ENCODE measurements at regions not wholly inside any gene's neighbourhood (a gene's known extent, or its start where the extent isn't known, plus 50 kb on each side); places are given as distances from the start of the nearest gene placed in this dataset.

- Histone ChIP-seq H3K4me2 (ENCODE audit: low read length) (no peak overlapping the region), H3K9me3 (ENCODE audit: low read length) (no peaks in the 10 kb centered on the region), H3K9me2 (ENCODE audit: insufficient read depth, low read length) (no peaks in the 10 kb centered on the region), H2AFZ (ENCODE audit: low read length) (no peak overlapping the region), H3K4me3 (ENCODE audit: low read depth, low read length, poor library complexity, severe bottlenecking) (no peak overlapping the region), H3K36me3 (ENCODE audit: insufficient read depth, low read length) (no peaks in the 10 kb centered on the region), H3K27ac (ENCODE audit: low read depth, low read length, poor library complexity, severe bottlenecking) (no peak overlapping the region), H4K20me1 (ENCODE audit: insufficient read depth, low read length) (no peaks in the 10 kb centered on the region), H3K4me1 (ENCODE audit: insufficient read depth, low read length, poor library complexity, severe bottlenecking) (no peaks in the 10 kb centered on the region), H3K79me2 (ENCODE audit: insufficient read depth, low read depth, low read length) (no peaks in the 10 kb centered on the region)
- BruUV-seq (replicated peaks): no TSS peak
- ChIA-PET CTCF (ENCODE audit: unreplicated experiment) (no interaction called here), POLR2A (no interaction called here)
- TF ChIP-seq EZH2phosphoT487 (IDR thresholded peaks at IDR 0.05; ENCODE audit: borderline replicate concordance, low read depth, low read length) (no peak), CTCF (conservative IDR thresholded peaks at IDR 0.05; ENCODE audit: low read length) (no peak)
- intact Hi-C loops (cut with micrococcal nuclease; ENCODE audit: unreplicated experiment): no loop called here
- DNase-seq (ENCODE audit: low spot score): no peak
Observed at GRCh38 chr4:102165584-102165983, 179.7 kb downstream of the SLC39A8 start.

- no peak overlapping the region for H2AFZ ChIP-seq (ENCODE audit: low read length)
- TF ChIP-seq EZH2phosphoT487 (IDR thresholded peaks at IDR 0.05; ENCODE audit: borderline replicate concordance, low read depth, low read length) (no peak), CTCF (conservative IDR thresholded peaks at IDR 0.05; ENCODE audit: low read length) (no peak)
- H3K79me2 ChIP-seq (ENCODE audit: insufficient read depth, low read depth, low read length): no peaks in the 10 kb centered on the region
- H3K4me3 ChIP-seq (ENCODE audit: low read depth, low read length, poor library complexity, severe bottlenecking): no peak overlapping the region
- H3K27ac ChIP-seq (ENCODE audit: low read depth, low read length, poor library complexity, severe bottlenecking): no peak overlapping the region
- no peaks in the 10 kb centered on the region for H4K20me1 ChIP-seq (ENCODE audit: insufficient read depth, low read length)
- ChIA-PET POLR2A (no interaction called here), CTCF (ENCODE audit: unreplicated experiment) (no interaction called here)
- DNase-seq (ENCODE audit: low spot score): no peak
- no peaks in the 10 kb centered on the region for H3K9me3 ChIP-seq (ENCODE audit: low read length)
- H3K4me2 ChIP-seq (ENCODE audit: low read length): no peak overlapping the region
- intact Hi-C loops (cut with micrococcal nuclease; ENCODE audit: unreplicated experiment): no loop called here
- no peaks in the 10 kb centered on the region for H3K36me3 ChIP-seq (ENCODE audit: insufficient read depth, low read length)
- no peaks in the 10 kb centered on the region for H3K9me2 ChIP-seq (ENCODE audit: insufficient read depth, low read length)
- no TSS peak for BruUV-seq (replicated peaks)
- H3K4me1 ChIP-seq (ENCODE audit: insufficient read depth, low read length, poor library complexity, severe bottlenecking): no peaks in the 10 kb centered on the region
Observed at GRCh38 chr4:102163404-102164140, 181.7 kb downstream of the SLC39A8 start.

GRCh38 chr4:102157984-102158383, 187.3 kb downstream of the SLC39A8 start:
- no peak for DNase-seq (ENCODE audit: low spot score)
- intact Hi-C loops (cut with micrococcal nuclease; ENCODE audit: unreplicated experiment): no loop called here
- H3K27ac ChIP-seq (ENCODE audit: low read depth, low read length, poor library complexity, severe bottlenecking): no peak overlapping the region
- no peaks in the 10 kb centered on the region for H3K79me2 ChIP-seq (ENCODE audit: insufficient read depth, low read depth, low read length)
- H3K9me2 ChIP-seq (ENCODE audit: insufficient read depth, low read length): no peaks in the 10 kb centered on the region
- no peaks in the 10 kb centered on the region for H3K36me3 ChIP-seq (ENCODE audit: insufficient read depth, low read length)
- no peaks in the 10 kb centered on the region for H3K4me1 ChIP-seq (ENCODE audit: insufficient read depth, low read length, poor library complexity, severe bottlenecking)
- TF ChIP-seq CTCF (conservative IDR thresholded peaks at IDR 0.05; ENCODE audit: low read length) (no peak), EZH2phosphoT487 (IDR thresholded peaks at IDR 0.05; ENCODE audit: borderline replicate concordance, low read depth, low read length) (no peak)
- H3K4me2 ChIP-seq (ENCODE audit: low read length): no peak overlapping the region
- no peaks in the 10 kb centered on the region for H4K20me1 ChIP-seq (ENCODE audit: insufficient read depth, low read length)
- CTCF ChIA-PET (ENCODE audit: unreplicated experiment): no interaction called here
- BruUV-seq (replicated peaks): no TSS peak
- no peaks in the 10 kb centered on the region for H3K9me3 ChIP-seq (ENCODE audit: low read length)
- no peak overlapping the region for H3K4me3 ChIP-seq (ENCODE audit: low read depth, low read length, poor library complexity, severe bottlenecking)
- POLR2A ChIA-PET: no interaction called here
- H2AFZ ChIP-seq (ENCODE audit: low read length): no peak overlapping the region

Data from OCI-LY7 (cell line).